SK-N-SH treated with all-trans-retinoic acid at 6 μM for 48 hours (cell line): ENCODE measurements at regions not wholly inside any gene's neighbourhood (a gene's known extent, or its start where the extent isn't known, plus 50 kb on each side); places are given as distances from the start of the nearest gene placed in this dataset.

Source experiments
- ATAC-seq: fragments of 200-7000 bp; cut with Tn5 transposase; 3 replicates; pipeline ENCODE4 v1.9.1; 2020; ENCODE audit warnings: mild to moderate bottlenecking, moderate library complexity
- ARNTL ChIP-seq: fragments of 450-650 bp; formaldehyde crosslinking; IDR thresholded peaks from 2 replicates; pipeline ENCODE4 v1.5.0; 2020; ENCODE audit warnings: low read depth, mild to moderate bottlenecking, moderate library complexity, borderline replicate concordance
- BACH2 ChIP-seq: fragments of 250-450 bp; sonication (Bioruptor Pico); IDR thresholded peaks from 2 replicates; pipeline ENCODE4 v1.9.0; 2021; ENCODE audit warnings: mild to moderate bottlenecking, borderline replicate concordance
- CSDC2 ChIP-seq: fragments of 250-450 bp; sonication (Bioruptor Pico); IDR thresholded peaks from 2 replicates; pipeline ENCODE4 v1.5.0; 2020; ENCODE audit warnings: mild to moderate bottlenecking, moderate library complexity
- CSRNP3 ChIP-seq: fragments of 250-450 bp; sonication (Bioruptor Pico); IDR thresholded peaks from 2 replicates; pipeline ENCODE4 v1.5.1; 2021; ENCODE audit warnings: mild to moderate bottlenecking, moderate library complexity
- ESRRG ChIP-seq: fragments of 250-450 bp; sonication (Bioruptor Pico); IDR thresholded peaks from 2 replicates; pipeline ENCODE4 v1.6.1; 2021; ENCODE audit warnings: mild to moderate bottlenecking
- GLIS3 ChIP-seq: fragments of 250-450 bp; sonication (Bioruptor Pico); IDR thresholded peaks from 2 replicates; pipeline ENCODE4 v1.5.0; 2020; ENCODE audit warnings: mild to moderate bottlenecking, moderate library complexity
- ISL1 ChIP-seq: fragments of 250-450 bp; sonication (Bioruptor Pico); IDR thresholded peaks from 2 replicates; pipeline ENCODE4 v2.1.2; 2022; ENCODE audit warnings: mild to moderate bottlenecking, moderate library complexity
- OSR1 ChIP-seq: fragments of 250-450 bp; sonication (Bioruptor Pico); IDR thresholded peaks from 2 replicates; pipeline ENCODE4 v1.8.0; 2022; ENCODE audit warnings: moderate library complexity, mild to moderate bottlenecking, inconsistent platforms
- PATZ1 ChIP-seq: fragments of 250-450 bp; sonication (Bioruptor Pico); IDR thresholded peaks from 2 replicates; pipeline ENCODE4 v1.8.0; 2020; ENCODE audit warnings: mild to moderate bottlenecking, moderate library complexity, borderline replicate concordance
- POU6F1 ChIP-seq: fragments of 250-450 bp; sonication (Bioruptor Pico); IDR thresholded peaks from 2 replicates; pipeline ENCODE4 v1.8.0; 2021; ENCODE audit warnings: low read depth, mild to moderate bottlenecking, moderate library complexity, borderline replicate concordance
- PPARA ChIP-seq: fragments of 250-450 bp; sonication (Bioruptor Pico); IDR thresholded peaks from 2 replicates; pipeline ENCODE4 v1.5.0; 2020; ENCODE audit warnings: mild to moderate bottlenecking, borderline replicate concordance
- RARB ChIP-seq: fragments of 250-450 bp; sonication (Bioruptor Pico); IDR thresholded peaks from 2 replicates; pipeline ENCODE4 v1.8.0; 2021; ENCODE audit warnings: mild to moderate bottlenecking, moderate library complexity
- SNAI2 ChIP-seq: fragments of 250-450 bp; sonication (Bioruptor Pico); IDR thresholded peaks from 2 replicates; pipeline ENCODE4 v1.5.0; 2020; ENCODE audit warnings: mild to moderate bottlenecking, moderate library complexity
- TCF4 ChIP-seq: fragments of 250-450 bp; sonication (Bioruptor Pico); IDR thresholded peaks from 2 replicates; pipeline ENCODE4 v1.8.0; 2021; ENCODE audit warnings: mild to moderate bottlenecking, moderate library complexity, borderline replicate concordance
- TOX ChIP-seq: fragments of 250-450 bp; sonication (Bioruptor Pico); IDR thresholded peaks from 2 replicates; pipeline ENCODE4 v1.8.0; 2021; ENCODE audit warnings: mild to moderate bottlenecking, moderate library complexity, borderline replicate concordance
- TSHZ2 ChIP-seq: fragments of 250-450 bp; sonication (Bioruptor Pico); IDR thresholded peaks from 2 replicates; pipeline ENCODE4 v1.5.0; 2020; ENCODE audit warnings: mild to moderate bottlenecking, moderate library complexity
- ZC3H10 ChIP-seq: fragments of 250-450 bp; sonication (Bioruptor Pico); IDR thresholded peaks from 2 replicates; pipeline ENCODE4 v1.5.1; 2021; ENCODE audit warnings: mild to moderate bottlenecking, moderate library complexity
- ZFP3 ChIP-seq: fragments of 250-450 bp; sonication (Bioruptor Pico); IDR thresholded peaks from 2 replicates; pipeline ENCODE4 v1.5.0; 2020; ENCODE audit warnings: mild to moderate bottlenecking, moderate library complexity
- ZNF565 ChIP-seq: fragments of 450-650 bp; formaldehyde crosslinking; conservative IDR thresholded peaks from 2 replicates; pipeline ENCODE4 v1.5.0; 2020; ENCODE audit warnings: low read depth, mild to moderate bottlenecking, moderate library complexity
- ZNF70 ChIP-seq: fragments of 450-650 bp; formaldehyde crosslinking; IDR thresholded peaks from 2 replicates; pipeline ENCODE4 v1.5.0; 2020; ENCODE audit warnings: mild to moderate bottlenecking, moderate library complexity
- ZNF8 ChIP-seq: fragments of 450-650 bp; formaldehyde crosslinking; IDR thresholded peaks from 2 replicates; pipeline ENCODE4 v1.5.0; 2020; ENCODE audit warnings: mild to moderate bottlenecking, moderate library complexity

GRCh38 chr5:111840036-111840674 is 83.2 kb upstream of the NREP start:
- no peak for ATAC-seq
- TF ChIP-seq PATZ1 (no peak), GLIS3 (CRISPR knock-in tag) (no peak), RARB (CRISPR knock-in tag) (no peak), CSDC2 (no peak), ARNTL (CRISPR knock-in tag) (no peak), ZC3H10 (CRISPR knock-in tag) (no peak), TCF4 (CRISPR knock-in tag) (no peak), ESRRG (CRISPR knock-in tag) (no peak), ZNF8 (CRISPR knock-in tag) (no peak), ZNF70 (CRISPR knock-in tag) (no peak), OSR1 (CRISPR knock-in tag) (no peak), ZFP3 (CRISPR knock-in tag) (no peak), PPARA (CRISPR knock-in tag) (no peak), POU6F1 (CRISPR knock-in tag) (no peak), SNAI2 (no peak), BACH2 (CRISPR knock-in tag) (no peak), ZNF565 (CRISPR knock-in tag) (no peak), CSRNP3 (CRISPR knock-in tag) (no peak)

GRCh38 chr5:111839438-111839837 is 82.4 kb upstream of the NREP start:
- TF ChIP-seq ZNF70 (CRISPR knock-in tag) (no peak), ZNF565 (CRISPR knock-in tag) (no peak), OSR1 (CRISPR knock-in tag) (no peak), PATZ1 (no peak), ESRRG (CRISPR knock-in tag) (no peak), RARB (CRISPR knock-in tag) (no peak), ZFP3 (CRISPR knock-in tag) (no peak), ISL1 (CRISPR knock-in tag) (no peak), ZNF8 (CRISPR knock-in tag) (no peak), GLIS3 (CRISPR knock-in tag) (no peak), TOX (CRISPR knock-in tag) (no peak)
- no peak for ATAC-seq

- no peak for ATAC-seq
- TF ChIP-seq SNAI2 (no peak), TSHZ2 (CRISPR knock-in tag) (no peak), CSRNP3 (CRISPR knock-in tag) (no peak), CSDC2 (no peak), ISL1 (CRISPR knock-in tag) (no peak), ZNF70 (CRISPR knock-in tag) (no peak), ZC3H10 (CRISPR knock-in tag) (no peak), ZFP3 (CRISPR knock-in tag) (no peak)
- TF ChIP-seq, all 23 proteins: peak for 0
Measured at GRCh38 chr5:111836426-111836825, 79.4 kb upstream of the NREP start.
